ENCODE measurements at regions not wholly inside any gene's neighbourhood (a gene's known extent, or its start where the extent isn't known, plus 50 kb on each side); places are given as distances from the start of the nearest gene placed in this dataset.

GRCh38 chr16:51753467-51754127 lies 602.5 kb upstream of the SALL1 start:
- no peak for ATAC-seq
- H3K27ac ChIP-seq (ENCODE audit: low read depth), result no peak overlapping the region
- DNase-seq (ENCODE audit: low spot score), result no peak
- Mint-ChIP-seq H3K9me3 (no peaks in the 10 kb centered on the region), H3K4me1 (peaks cover 48% of the 10 kb centered on the region), H3K36me3 (ENCODE audit: low read depth) (no peaks in the 10 kb centered on the region), H3K27me3 (ENCODE audit: insufficient read depth, low read depth, poor library complexity) (peaks cover 2% of the 10 kb centered on the region), H3K4me3 (no peak overlapping the region), H3K27ac (no peak overlapping the region)
- no peaks in the 10 kb centered on the region for H3K27me3 ChIP-seq (ENCODE audit: insufficient read depth)
- H3K4me3 ChIP-seq, result no peak overlapping the region
- no peaks in the 10 kb centered on the region for H3F3A ChIP-seq (replicated peaks; ENCODE audit: low read depth)
- no peak for TF ChIP-seq STAT1 (IDR thresholded peaks at IDR 0.05; ENCODE audit: unreplicated experiment)
- TF ChIP-seq EZH2 (IDR thresholded peaks at IDR 0.05; ENCODE audit: low read depth, unreplicated experiment), result no peak
- no peak for TF ChIP-seq ZNF114 (CRISPR knock-in tag; IDR thresholded peaks at IDR 0.05)
- TF ChIP-seq CREB1 (CRISPR knock-in tag; IDR thresholded peaks at IDR 0.05; ENCODE audit: low read depth), result no peak
- no peak overlapping the region for H3K4me2 ChIP-seq
- no peaks in the 10 kb centered on the region for H3K36me3 ChIP-seq (ENCODE audit: insufficient read depth)
- H2AFZ ChIP-seq, result no peak overlapping the region
- no peaks in the 10 kb centered on the region for H3K79me2 ChIP-seq (replicated peaks; ENCODE audit: insufficient read depth)
- H4K20me1 ChIP-seq (replicated peaks; ENCODE audit: insufficient read depth), result no peaks in the 10 kb centered on the region
- peaks cover 38% of the 10 kb centered on the region for H3K4me1 ChIP-seq (ENCODE audit: insufficient read depth)
- H3K9me2 ChIP-seq (ENCODE audit: insufficient read depth), result peaks cover 3% of the 10 kb centered on the region; the same call in 1 of the 2 replicates

GRCh38 chr16:51752438-51752995 lies 601.4 kb upstream of the SALL1 start:
- no peak overlapping the region for H3K27ac Mint-ChIP-seq
- TF ChIP-seq ZNF114 (CRISPR knock-in tag; IDR thresholded peaks at IDR 0.05) (no peak), EZH2phosphoT487 (IDR thresholded peaks at IDR 0.05; ENCODE audit: unreplicated experiment) (no peak), ETS1 (IDR thresholded peaks at IDR 0.05) (no peak), ZNF331 (CRISPR knock-in tag; IDR thresholded peaks at IDR 0.05; ENCODE audit: low read depth) (no peak), CTCF (conservative IDR thresholded peaks at IDR 0.05; ENCODE audit: low read depth in 2 of 2) (no peak), CREB1 (CRISPR knock-in tag; IDR thresholded peaks at IDR 0.05; ENCODE audit: low read depth) (no peak), STAT1 (IDR thresholded peaks at IDR 0.05; ENCODE audit: unreplicated experiment) (no peak), EZH2 (IDR thresholded peaks at IDR 0.05; ENCODE audit: low read depth, unreplicated experiment) (no peak), ZNF462 (CRISPR knock-in tag; IDR thresholded peaks at IDR 0.05) (no peak), JUNB (IDR thresholded peaks at IDR 0.05; ENCODE audit: unreplicated experiment) (no peak)

More at GRCh38 chr16:51752438-51752995, 601.4 kb upstream of the SALL1 start:
- ATAC-seq (no peak), DNase-seq (ENCODE audit: low spot score) (no peak)
- Mint-ChIP-seq H3K9me3 (no peaks in the 10 kb centered on the region), H3K27me3 (ENCODE audit: insufficient read depth, low read depth, poor library complexity) (peaks cover 2% of the 10 kb centered on the region), H3K4me1 (peaks cover 42% of the 10 kb centered on the region), H3K36me3 (ENCODE audit: low read depth) (no peaks in the 10 kb centered on the region), H3K4me3 (no peak overlapping the region)
- Histone ChIP-seq H3K4me2 (no peak overlapping the region), H3K27ac (ENCODE audit: low read depth) (no peak overlapping the region), H4K20me1 (replicated peaks; ENCODE audit: insufficient read depth) (no peaks in the 10 kb centered on the region), H2AFZ (no peak overlapping the region), H3K9me2 (ENCODE audit: insufficient read depth) (peaks cover 3% of the 10 kb centered on the region; the same call in 1 of the 2 replicates), H3K4me1 (ENCODE audit: insufficient read depth) (peaks cover 38% of the 10 kb centered on the region), H3F3A (replicated peaks; ENCODE audit: low read depth) (no peaks in the 10 kb centered on the region), H3K36me3 (ENCODE audit: insufficient read depth) (no peaks in the 10 kb centered on the region), H3K79me2 (replicated peaks; ENCODE audit: insufficient read depth) (no peaks in the 10 kb centered on the region), H3K27me3 (ENCODE audit: insufficient read depth) (no peaks in the 10 kb centered on the region), H3K4me3 (no peak overlapping the region)
